GM18511 (cell line): ENCODE measurements at regions not wholly inside any gene's neighbourhood (a gene's known extent, or its start where the extent isn't known, plus 50 kb on each side); places are given as distances from the start of the nearest gene placed in this dataset.

ENCODE experiments used
- ATAC-seq: cut with Tn5 transposase; IDR thresholded peaks from one replicate; pipeline ENCODE4 v1.9.1; 2021; ENCODE audit warnings: mild to moderate bottlenecking, moderate library complexity; ENCODE audit not compliant: unreplicated experiment

- ATAC-seq: no peak
Observed at GRCh38 chr16:85971902-85972638, 73.1 kb downstream of the IRF8 start.

GRCh38 chr16:85974428-85975375 is 75.7 kb downstream of the IRF8 start:
- ATAC-seq: no peak

GRCh38 chr16:85975451-85975981 is 76.6 kb downstream of the IRF8 start:
- ATAC-seq: no peak

GRCh38 chr16:85978291-85978775 is 79.4 kb downstream of the IRF8 start:
- ATAC-seq: no peak

- ATAC-seq: no peak
Observed at GRCh38 chr16:85978976-85979375, 80.0 kb downstream of the IRF8 start.

GRCh38 chr16:85979605-85980004 is 80.6 kb downstream of the IRF8 start:
- ATAC-seq: no peak

- ATAC-seq: no peak
Observed at GRCh38 chr16:85980686-85981085, 81.7 kb downstream of the IRF8 start.

- ATAC-seq: no peak
Observed at GRCh38 chr16:85981826-85982562, 83.0 kb downstream of the IRF8 start.

- ATAC-seq: no peak
Observed at GRCh38 chr16:85982563-85982939, 83.6 kb downstream of the IRF8 start.

- ATAC-seq: no peak
Observed at GRCh38 chr16:85983064-85983463, 84.1 kb downstream of the IRF8 start.

- no peak for ATAC-seq
Observed at GRCh38 chr16:85983606-85984230, 84.8 kb downstream of the IRF8 start.

- no peak for ATAC-seq
Observed at GRCh38 chr16:85984231-85984880, 85.4 kb downstream of the IRF8 start.

GRCh38 chr16:85984947-85985451 is 86.0 kb downstream of the IRF8 start:
- no peak for ATAC-seq

- no peak for ATAC-seq
Observed at GRCh38 chr16:85986931-85987749, 88.2 kb downstream of the IRF8 start.

- no peak for ATAC-seq
Observed at GRCh38 chr16:85987750-85988078, 88.8 kb downstream of the IRF8 start.

- ATAC-seq: no peak
Observed at GRCh38 chr16:85988306-85988705, 89.3 kb downstream of the IRF8 start.

GRCh38 chr16:85988723-85989313 is 89.9 kb downstream of the IRF8 start:
- peak; percentile 61 for ATAC-seq

GRCh38 chr16:85989376-85989775 is 90.4 kb downstream of the IRF8 start:
- no peak for ATAC-seq
